ENCODE measurements at regions not wholly inside any gene's neighbourhood (a gene's known extent, or its start where the extent isn't known, plus 50 kb on each side); places are given as distances from the start of the nearest gene placed in this dataset.

DNA sequence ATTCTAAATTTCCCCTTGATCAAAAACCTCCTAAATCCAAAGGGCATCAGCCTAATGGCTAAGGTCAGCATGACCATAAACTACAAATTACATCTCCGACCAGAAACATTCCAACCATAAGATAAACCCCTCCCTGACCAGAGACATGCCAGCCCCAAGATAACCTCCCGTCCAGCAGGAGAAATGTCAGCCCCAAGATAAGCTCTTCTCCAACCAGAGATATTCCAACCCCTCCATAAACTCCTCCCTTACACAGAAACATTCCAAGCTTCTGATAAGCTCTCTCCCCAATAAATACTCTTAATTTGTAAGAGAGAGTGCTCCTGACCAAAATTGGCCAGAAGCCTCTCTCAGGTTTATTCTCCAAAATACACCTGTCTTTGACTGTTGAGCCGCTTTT lies 274.0 kb downstream of the RNF152 start:
- H3K36me3 Mint-ChIP-seq = no peaks in the 10 kb centered on the region
- H3K27ac Mint-ChIP-seq = no peak overlapping the region
- POLR2A ChIA-PET = no interaction called here
- no peak overlapping the region for H3K4me3 Mint-ChIP-seq
- no peaks in the 10 kb centered on the region for H3K4me1 Mint-ChIP-seq
- peaks cover 5 to 29% (median 18%) of the 10 kb centered on the region in 5 donors for H3K27me3 Mint-ChIP-seq
- DNase-seq = no peak
- no peak for ATAC-seq
- peaks cover 0 to 2% (median 0%) of the 10 kb centered on the region in 9 donors for H3K9me3 Mint-ChIP-seq

GRCh38 chr18:61616111-61616610 lies 276.6 kb downstream of the RNF152 start:
- POLR2A ChIA-PET = no interaction called here
- H3K9me3 Mint-ChIP-seq = no peaks in the 10 kb centered on the region
- H3K4me1 Mint-ChIP-seq = peaks cover 0 to 2% (median 0%) of the 10 kb centered on the region in 4 donors
- no peaks in the 10 kb centered on the region for H3K36me3 Mint-ChIP-seq
- peaks cover 5 to 36% (median 18%) of the 10 kb centered on the region in 5 donors for H3K27me3 Mint-ChIP-seq
- ATAC-seq = no peak
- no peak for DNase-seq
- H3K4me3 Mint-ChIP-seq = no peak overlapping the region
- H3K27ac Mint-ChIP-seq = no peak overlapping the region

DNA sequence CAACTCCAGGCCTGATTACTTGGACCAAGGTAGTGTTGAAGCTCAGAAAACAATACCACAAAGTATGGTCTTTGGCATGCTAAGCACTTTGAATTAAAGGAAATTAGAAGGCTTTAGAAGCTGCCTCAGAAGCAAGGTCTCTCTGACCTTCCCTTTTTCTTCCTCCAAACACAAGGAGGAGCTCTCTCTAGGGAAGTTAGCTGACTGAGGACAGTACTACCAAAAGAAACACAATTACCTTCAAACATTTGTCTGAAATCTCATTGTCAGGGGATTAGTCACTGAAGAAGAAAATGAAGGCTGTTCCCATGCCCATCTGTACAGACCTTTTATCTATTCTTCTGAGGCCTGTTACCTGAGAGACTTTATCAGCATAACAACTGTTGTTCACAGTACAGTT lies 279.3 kb downstream of the CDH20 start:
- no peak overlapping the region for H3K4me3 Mint-ChIP-seq
- H3K36me3 Mint-ChIP-seq = no peaks in the 10 kb centered on the region
- DNase-seq = no peak
- H3K9me3 Mint-ChIP-seq = no peaks in the 10 kb centered on the region
- H3K27ac Mint-ChIP-seq = no peak overlapping the region
- no peak for ATAC-seq
- H3K4me1 Mint-ChIP-seq = peaks cover 0 to 2% (median 0%) of the 10 kb centered on the region in 4 donors
- H3K27me3 Mint-ChIP-seq = peaks cover 0 to 32% (median 8%) of the 10 kb centered on the region in 5 donors
- POLR2A ChIA-PET = no interaction called here

GRCh38 chr18:61609131-61609530 lies 275.9 kb downstream of the CDH20 start:
- POLR2A ChIA-PET = no interaction called here
- no peak overlapping the region for H3K27ac Mint-ChIP-seq
- peaks cover 12 to 61% (median 20%) of the 10 kb centered on the region in 5 donors for H3K27me3 Mint-ChIP-seq
- ATAC-seq = no peak
- no peaks in the 10 kb centered on the region for H3K9me3 Mint-ChIP-seq
- H3K4me1 Mint-ChIP-seq = peaks cover 0 to 2% (median 0%) of the 10 kb centered on the region in 4 donors
- H3K4me3 Mint-ChIP-seq = no peak overlapping the region
- no peak for DNase-seq
- H3K36me3 Mint-ChIP-seq = no peaks in the 10 kb centered on the region

DNA sequence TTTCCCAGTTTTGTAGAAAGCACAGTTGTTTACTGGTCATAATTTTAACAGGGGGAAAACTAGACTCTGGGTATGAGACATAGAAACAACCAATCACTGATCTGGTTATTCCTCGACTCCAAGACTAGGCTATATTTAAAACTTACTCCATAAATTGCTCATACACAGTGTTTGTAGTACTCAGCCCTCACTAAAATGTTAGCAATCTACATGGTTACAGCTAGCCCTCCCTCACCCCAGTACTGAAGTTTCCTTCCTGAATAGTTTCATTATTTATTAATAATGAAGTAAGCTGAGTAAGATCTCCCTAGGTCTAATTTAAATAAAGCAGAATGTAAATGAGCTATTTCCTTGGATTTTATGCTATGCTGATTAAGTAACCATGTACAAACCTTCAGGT lies 275.1 kb downstream of the CDH20 start:
- no peak overlapping the region for H3K4me3 Mint-ChIP-seq
- no peak for DNase-seq
- no peaks in the 10 kb centered on the region for H3K36me3 Mint-ChIP-seq
- H3K27me3 Mint-ChIP-seq = peaks cover 16 to 69% (median 21%) of the 10 kb centered on the region in 5 donors
- H3K4me1 Mint-ChIP-seq = peaks cover 0 to 2% (median 0%) of the 10 kb centered on the region in 4 donors
- POLR2A ChIA-PET = no interaction called here
- H3K9me3 Mint-ChIP-seq = no peaks in the 10 kb centered on the region
- no peak overlapping the region for H3K27ac Mint-ChIP-seq
- ATAC-seq = no peak

DNA sequence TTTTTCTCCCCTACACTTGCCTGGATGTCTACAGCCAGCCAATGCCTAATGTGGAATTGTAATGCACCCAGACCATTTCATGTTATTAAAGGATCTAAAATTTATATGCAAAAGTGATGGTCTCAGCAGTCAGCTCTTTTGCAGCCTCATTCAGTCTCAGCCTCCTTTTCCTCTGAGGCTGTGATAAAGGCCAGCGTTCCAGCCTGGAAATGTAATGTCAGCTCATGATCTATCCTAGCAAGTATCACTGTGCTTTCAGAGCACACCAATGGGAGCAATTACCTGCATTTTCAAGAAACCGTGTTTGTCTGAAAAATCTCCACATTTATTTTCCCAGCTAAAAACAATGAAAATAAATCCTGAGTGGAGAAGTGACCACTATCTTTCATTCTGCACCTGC lies 274.6 kb downstream of the CDH20 start:
- H3K27ac Mint-ChIP-seq = no peak overlapping the region
- peaks cover 0 to under 1% (median 0%) of the 10 kb centered on the region in 4 donors for H3K4me1 Mint-ChIP-seq
- ATAC-seq (no peak), DNase-seq (no peak)
- peaks cover 21 to 73% (median 25%) of the 10 kb centered on the region in 5 donors for H3K27me3 Mint-ChIP-seq
- no peaks in the 10 kb centered on the region for H3K9me3 Mint-ChIP-seq
- POLR2A ChIA-PET = no interaction called here
- no peaks in the 10 kb centered on the region for H3K36me3 Mint-ChIP-seq
- H3K4me3 Mint-ChIP-seq = no peak overlapping the region

GRCh38 chr18:61606759-61607158 lies 273.5 kb downstream of the CDH20 start:
- POLR2A ChIA-PET = no interaction called here

GRCh38 chr18:61606068-61606660 lies 272.9 kb downstream of the CDH20 start:
- DNase-seq = no peak
- no peak overlapping the region for H3K4me3 Mint-ChIP-seq
- H3K4me1 Mint-ChIP-seq = no peaks in the 10 kb centered on the region
- POLR2A ChIA-PET = no interaction called here
- H3K27me3 Mint-ChIP-seq = peaks cover 26 to 71% (median 28%) of the 10 kb centered on the region in 5 donors
- no peaks in the 10 kb centered on the region for H3K36me3 Mint-ChIP-seq
- H3K27ac Mint-ChIP-seq = no peak overlapping the region
- H3K9me3 Mint-ChIP-seq = no peaks in the 10 kb centered on the region
- ATAC-seq = no peak

More at GRCh38 chr18:61606759-61607158, 273.5 kb downstream of the CDH20 start:
- H3K9me3 Mint-ChIP-seq = no peaks in the 10 kb centered on the region
- no peak for DNase-seq
- no peak overlapping the region for H3K4me3 Mint-ChIP-seq
- no peaks in the 10 kb centered on the region for H3K4me1 Mint-ChIP-seq
- peaks cover 26 to 77% (median 28%) of the 10 kb centered on the region in 5 donors for H3K27me3 Mint-ChIP-seq
- H3K36me3 Mint-ChIP-seq = no peaks in the 10 kb centered on the region
- no peak overlapping the region for H3K27ac Mint-ChIP-seq
- ATAC-seq = no peak

- ATAC-seq = no peak
- Mint-ChIP-seq H3K27ac (no peak overlapping the region), H3K4me1 (no peaks in the 10 kb centered on the region), H3K36me3 (no peaks in the 10 kb centered on the region), H3K4me3 (no peak overlapping the region), H3K27me3 (peaks cover 26 to 70% (median 33%) of the 10 kb centered on the region in 5 donors), H3K9me3 (no peaks in the 10 kb centered on the region)
- POLR2A ChIA-PET = no interaction called here
- DNase-seq = no peak
These were observed 272.3 kb downstream of the CDH20 start for GRCh38 chr18:61605376-61606067.
